ENCODE measurements at regions not wholly inside any gene's neighbourhood (a gene's known extent, or its start where the extent isn't known, plus 50 kb on each side); places are given as distances from the start of the nearest gene placed in this dataset.

DNA sequence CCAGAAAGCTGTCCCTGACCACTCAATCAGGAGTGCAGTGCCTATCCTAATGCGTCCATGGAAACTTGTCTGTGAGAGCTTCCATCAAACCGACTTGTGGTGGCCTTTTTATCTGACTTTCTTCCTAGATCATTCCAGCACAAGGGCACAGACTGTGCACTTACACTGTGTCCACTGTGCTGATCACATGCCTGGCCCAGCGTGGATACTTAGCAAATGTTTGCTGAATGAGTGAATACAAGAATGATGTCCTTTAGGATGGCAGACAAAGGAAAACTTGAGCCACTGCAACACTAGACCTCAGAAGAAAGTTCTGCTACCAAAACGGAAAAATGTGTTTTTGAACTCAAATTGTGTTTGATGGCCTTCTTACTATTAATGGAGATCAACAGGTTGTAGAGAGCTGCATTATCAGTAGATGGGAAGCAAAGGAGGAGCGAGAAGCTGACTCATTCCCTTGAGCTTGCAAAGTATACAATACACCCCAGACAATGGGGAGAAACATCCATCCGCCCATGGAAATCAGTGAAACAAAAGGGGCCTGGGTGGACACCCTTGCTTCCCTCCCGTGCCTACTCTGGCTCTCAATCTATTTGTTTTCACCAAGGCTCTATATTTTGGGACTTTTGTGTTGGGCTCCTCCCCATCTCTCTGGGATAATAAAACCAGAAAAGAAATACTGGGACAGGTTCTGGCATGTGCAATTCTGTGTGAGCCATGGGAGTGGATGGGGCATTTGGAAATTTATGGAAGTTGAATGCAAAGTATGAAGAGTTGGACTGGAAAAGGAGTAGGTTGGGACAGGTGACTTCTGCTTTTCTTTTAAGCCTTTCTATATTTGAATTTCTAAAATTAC lies 76.2 kb upstream of the ZFAND5 start:
- TF ChIP-seq, protein P1, sequence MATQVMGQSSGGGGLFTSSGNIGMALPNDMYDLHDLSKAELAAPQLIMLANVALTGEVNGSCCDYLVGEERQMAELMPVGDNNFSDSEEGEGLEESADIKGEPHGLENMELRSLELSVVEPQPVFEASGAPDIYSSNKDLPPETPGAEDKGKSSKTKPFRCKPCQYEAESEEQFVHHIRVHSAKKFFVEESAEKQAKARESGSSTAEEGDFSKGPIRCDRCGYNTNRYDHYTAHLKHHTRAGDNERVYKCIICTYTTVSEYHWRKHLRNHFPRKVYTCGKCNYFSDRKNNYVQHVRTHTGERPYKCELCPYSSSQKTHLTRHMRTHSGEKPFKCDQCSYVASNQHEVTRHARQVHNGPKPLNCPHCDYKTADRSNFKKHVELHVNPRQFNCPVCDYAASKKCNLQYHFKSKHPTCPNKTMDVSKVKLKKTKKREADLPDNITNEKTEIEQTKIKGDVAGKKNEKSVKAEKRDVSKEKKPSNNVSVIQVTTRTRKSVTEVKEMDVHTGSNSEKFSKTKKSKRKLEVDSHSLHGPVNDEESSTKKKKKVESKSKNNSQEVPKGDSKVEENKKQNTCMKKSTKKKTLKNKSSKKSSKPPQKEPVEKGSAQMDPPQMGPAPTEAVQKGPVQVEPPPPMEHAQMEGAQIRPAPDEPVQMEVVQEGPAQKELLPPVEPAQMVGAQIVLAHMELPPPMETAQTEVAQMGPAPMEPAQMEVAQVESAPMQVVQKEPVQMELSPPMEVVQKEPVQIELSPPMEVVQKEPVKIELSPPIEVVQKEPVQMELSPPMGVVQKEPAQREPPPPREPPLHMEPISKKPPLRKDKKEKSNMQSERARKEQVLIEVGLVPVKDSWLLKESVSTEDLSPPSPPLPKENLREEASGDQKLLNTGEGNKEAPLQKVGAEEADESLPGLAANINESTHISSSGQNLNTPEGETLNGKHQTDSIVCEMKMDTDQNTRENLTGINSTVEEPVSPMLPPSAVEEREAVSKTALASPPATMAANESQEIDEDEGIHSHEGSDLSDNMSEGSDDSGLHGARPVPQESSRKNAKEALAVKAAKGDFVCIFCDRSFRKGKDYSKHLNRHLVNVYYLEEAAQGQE (IDR thresholded peaks at IDR 0.05; ENCODE audit: unreplicated experiment), result no peak
- TF ChIP-seq POLR2AphosphoS5 (IDR thresholded peaks at IDR 0.05; ENCODE audit: low read depth) (no peak), ZNF331 (CRISPR knock-in tag; IDR thresholded peaks at IDR 0.05; ENCODE audit: low read depth) (no peak), ZNF114 (CRISPR knock-in tag; IDR thresholded peaks at IDR 0.05) (no peak), STAT1 (IDR thresholded peaks at IDR 0.05; ENCODE audit: unreplicated experiment) (no peak), EZH2 (IDR thresholded peaks at IDR 0.05; ENCODE audit: low read depth, unreplicated experiment) (no peak), EZH2phosphoT487 (IDR thresholded peaks at IDR 0.05; ENCODE audit: unreplicated experiment) (no peak), CREB1 (CRISPR knock-in tag; IDR thresholded peaks at IDR 0.05; ENCODE audit: low read depth) (no peak), NANOG (IDR thresholded peaks at IDR 0.05; ENCODE audit: borderline replicate concordance) (no peak), JUNB (IDR thresholded peaks at IDR 0.05; ENCODE audit: unreplicated experiment) (no peak)
- TF ChIP-seq, protein P2, sequence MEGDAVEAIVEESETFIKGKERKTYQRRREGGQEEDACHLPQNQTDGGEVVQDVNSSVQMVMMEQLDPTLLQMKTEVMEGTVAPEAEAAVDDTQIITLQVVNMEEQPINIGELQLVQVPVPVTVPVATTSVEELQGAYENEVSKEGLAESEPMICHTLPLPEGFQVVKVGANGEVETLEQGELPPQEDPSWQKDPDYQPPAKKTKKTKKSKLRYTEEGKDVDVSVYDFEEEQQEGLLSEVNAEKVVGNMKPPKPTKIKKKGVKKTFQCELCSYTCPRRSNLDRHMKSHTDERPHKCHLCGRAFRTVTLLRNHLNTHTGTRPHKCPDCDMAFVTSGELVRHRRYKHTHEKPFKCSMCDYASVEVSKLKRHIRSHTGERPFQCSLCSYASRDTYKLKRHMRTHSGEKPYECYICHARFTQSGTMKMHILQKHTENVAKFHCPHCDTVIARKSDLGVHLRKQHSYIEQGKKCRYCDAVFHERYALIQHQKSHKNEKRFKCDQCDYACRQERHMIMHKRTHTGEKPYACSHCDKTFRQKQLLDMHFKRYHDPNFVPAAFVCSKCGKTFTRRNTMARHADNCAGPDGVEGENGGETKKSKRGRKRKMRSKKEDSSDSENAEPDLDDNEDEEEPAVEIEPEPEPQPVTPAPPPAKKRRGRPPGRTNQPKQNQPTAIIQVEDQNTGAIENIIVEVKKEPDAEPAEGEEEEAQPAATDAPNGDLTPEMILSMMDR (conservative IDR thresholded peaks at IDR 0.05; ENCODE audit: low read depth in 2 of 2), result no peak
- TF ChIP-seq, protein P3, sequence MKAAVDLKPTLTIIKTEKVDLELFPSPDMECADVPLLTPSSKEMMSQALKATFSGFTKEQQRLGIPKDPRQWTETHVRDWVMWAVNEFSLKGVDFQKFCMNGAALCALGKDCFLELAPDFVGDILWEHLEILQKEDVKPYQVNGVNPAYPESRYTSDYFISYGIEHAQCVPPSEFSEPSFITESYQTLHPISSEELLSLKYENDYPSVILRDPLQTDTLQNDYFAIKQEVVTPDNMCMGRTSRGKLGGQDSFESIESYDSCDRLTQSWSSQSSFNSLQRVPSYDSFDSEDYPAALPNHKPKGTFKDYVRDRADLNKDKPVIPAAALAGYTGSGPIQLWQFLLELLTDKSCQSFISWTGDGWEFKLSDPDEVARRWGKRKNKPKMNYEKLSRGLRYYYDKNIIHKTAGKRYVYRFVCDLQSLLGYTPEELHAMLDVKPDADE (IDR thresholded peaks at IDR 0.05), result no peak
- TF ChIP-seq, protein P4, sequence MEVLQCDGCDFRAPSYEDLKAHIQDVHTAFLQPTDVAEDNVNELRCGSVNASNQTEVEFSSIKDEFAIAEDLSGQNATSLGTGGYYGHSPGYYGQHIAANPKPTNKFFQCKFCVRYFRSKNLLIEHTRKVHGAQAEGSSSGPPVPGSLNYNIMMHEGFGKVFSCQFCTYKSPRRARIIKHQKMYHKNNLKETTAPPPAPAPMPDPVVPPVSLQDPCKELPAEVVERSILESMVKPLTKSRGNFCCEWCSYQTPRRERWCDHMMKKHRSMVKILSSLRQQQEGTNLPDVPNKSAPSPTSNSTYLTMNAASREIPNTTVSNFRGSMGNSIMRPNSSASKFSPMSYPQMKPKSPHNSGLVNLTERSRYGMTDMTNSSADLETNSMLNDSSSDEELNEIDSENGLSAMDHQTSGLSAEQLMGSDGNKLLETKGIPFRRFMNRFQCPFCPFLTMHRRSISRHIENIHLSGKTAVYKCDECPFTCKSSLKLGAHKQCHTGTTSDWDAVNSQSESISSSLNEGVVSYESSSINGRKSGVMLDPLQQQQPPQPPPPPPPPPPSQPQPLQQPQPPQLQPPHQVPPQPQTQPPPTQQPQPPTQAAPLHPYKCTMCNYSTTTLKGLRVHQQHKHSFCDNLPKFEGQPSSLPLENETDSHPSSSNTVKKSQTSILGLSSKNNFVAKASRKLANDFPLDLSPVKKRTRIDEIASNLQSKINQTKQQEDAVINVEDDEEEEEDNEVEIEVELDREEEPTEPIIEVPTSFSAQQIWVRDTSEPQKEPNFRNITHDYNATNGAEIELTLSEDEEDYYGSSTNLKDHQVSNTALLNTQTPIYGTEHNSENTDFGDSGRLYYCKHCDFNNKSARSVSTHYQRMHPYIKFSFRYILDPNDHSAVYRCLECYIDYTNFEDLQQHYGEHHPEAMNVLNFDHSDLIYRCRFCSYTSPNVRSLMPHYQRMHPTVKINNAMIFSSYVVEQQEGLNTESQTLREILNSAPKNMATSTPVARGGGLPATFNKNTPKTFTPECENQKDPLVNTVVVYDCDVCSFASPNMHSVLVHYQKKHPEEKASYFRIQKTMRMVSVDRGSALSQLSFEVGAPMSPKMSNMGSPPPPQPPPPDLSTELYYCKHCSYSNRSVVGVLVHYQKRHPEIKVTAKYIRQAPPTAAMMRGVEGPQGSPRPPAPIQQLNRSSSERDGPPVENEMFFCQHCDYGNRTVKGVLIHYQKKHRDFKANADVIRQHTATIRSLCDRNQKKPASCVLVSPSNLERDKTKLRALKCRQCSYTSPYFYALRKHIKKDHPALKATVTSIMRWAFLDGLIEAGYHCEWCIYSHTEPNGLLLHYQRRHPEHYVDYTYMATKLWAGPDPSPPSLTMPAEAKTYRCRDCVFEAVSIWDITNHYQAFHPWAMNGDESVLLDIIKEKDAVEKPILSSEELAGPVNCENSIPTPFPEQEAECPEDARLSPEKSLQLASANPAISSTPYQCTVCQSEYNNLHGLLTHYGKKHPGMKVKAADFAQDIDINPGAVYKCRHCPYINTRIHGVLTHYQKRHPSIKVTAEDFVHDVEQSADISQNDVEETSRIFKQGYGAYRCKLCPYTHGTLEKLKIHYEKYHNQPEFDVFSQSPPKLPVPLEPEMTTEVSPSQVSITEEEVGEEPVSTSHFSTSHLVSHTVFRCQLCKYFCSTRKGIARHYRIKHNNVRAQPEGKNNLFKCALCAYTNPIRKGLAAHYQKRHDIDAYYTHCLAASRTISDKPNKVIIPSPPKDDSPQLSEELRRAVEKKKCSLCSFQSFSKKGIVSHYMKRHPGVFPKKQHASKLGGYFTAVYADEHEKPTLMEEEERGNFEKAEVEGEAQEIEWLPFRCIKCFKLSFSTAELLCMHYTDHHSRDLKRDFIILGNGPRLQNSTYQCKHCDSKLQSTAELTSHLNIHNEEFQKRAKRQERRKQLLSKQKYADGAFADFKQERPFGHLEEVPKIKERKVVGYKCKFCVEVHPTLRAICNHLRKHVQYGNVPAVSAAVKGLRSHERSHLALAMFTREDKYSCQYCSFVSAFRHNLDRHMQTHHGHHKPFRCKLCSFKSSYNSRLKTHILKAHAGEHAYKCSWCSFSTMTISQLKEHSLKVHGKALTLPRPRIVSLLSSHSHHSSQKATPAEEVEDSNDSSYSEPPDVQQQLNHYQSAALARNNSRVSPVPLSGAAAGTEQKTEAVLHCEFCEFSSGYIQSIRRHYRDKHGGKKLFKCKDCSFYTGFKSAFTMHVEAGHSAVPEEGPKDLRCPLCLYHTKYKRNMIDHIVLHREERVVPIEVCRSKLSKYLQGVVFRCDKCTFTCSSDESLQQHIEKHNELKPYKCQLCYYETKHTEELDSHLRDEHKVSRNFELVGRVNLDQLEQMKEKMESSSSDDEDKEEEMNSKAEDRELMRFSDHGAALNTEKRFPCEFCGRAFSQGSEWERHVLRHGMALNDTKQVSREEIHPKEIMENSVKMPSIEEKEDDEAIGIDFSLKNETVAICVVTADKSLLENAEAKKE (CRISPR knock-in tag; IDR thresholded peaks at IDR 0.05), result no peak
- H3K27ac Mint-ChIP-seq, result no peak overlapping the region
- Histone ChIP-seq H3K4me1 (ENCODE audit: insufficient read depth) (no peaks in the 10 kb centered on the region; the same call in 1 of the 2 replicates), H3K4me2 (no peak overlapping the region), H3K4me3 (no peak overlapping the region), H3K9me2 (ENCODE audit: insufficient read depth) (peaks cover 11% of the 10 kb centered on the region; the same call in 1 of the 2 replicates), H3F3A (replicated peaks; ENCODE audit: low read depth) (no peaks in the 10 kb centered on the region), H3K27me3 (ENCODE audit: insufficient read depth) (no peaks in the 10 kb centered on the region), H3K36me3 (ENCODE audit: insufficient read depth) (no peaks in the 10 kb centered on the region), H4K20me1 (replicated peaks; ENCODE audit: insufficient read depth) (no peaks in the 10 kb centered on the region), H3K79me2 (replicated peaks; ENCODE audit: insufficient read depth) (no peaks in the 10 kb centered on the region), H2AFZ (peak overlapping the region; percentile 89), H3K27ac (ENCODE audit: low read depth) (no peak overlapping the region)
- H3K9me3 Mint-ChIP-seq, result no peaks in the 10 kb centered on the region
- H3K27me3 Mint-ChIP-seq (ENCODE audit: insufficient read depth, low read depth, poor library complexity), result peaks cover 4% of the 10 kb centered on the region
- DNase-seq (ENCODE audit: low spot score) (no peak), ATAC-seq (peak; percentile 30; the same call in 2 of the 3 replicates)
- H3K36me3 Mint-ChIP-seq (ENCODE audit: low read depth), result no peaks in the 10 kb centered on the region
- no peak overlapping the region for H3K4me3 Mint-ChIP-seq
- H3K4me1 Mint-ChIP-seq, result peaks cover 9% of the 10 kb centered on the region
